Vagina (tissue), 2 donors: ENCODE measurements at regions not wholly inside any gene's neighbourhood (a gene's known extent, or its start where the extent isn't known, plus 50 kb on each side); places are given as distances from the start of the nearest gene placed in this dataset.

ENCODE experiments used
- POLR2A ChIP-seq, 2 donors: fragments of 450-650 bp; IDR thresholded peaks; one replicate each; pipeline ENCODE4 v1.6.1; 2017; ENCODE audit warnings: antibody characterized with exemption in 2 of 2, mild to moderate bottlenecking in 2 of 2, moderate library complexity in 2 of 2
- TF ChIP-seq, protein P1 (sequence below), 3 experiments: fragments of 450-650 bp in 2 of 3; fragments of 200-600 bp in 1 of 3; sonication (generic) in 1 of 3; IDR thresholded peaks; one replicate each; pipeline ENCODE4 v1.5.1; 2017 to 2019; ENCODE audit warnings: antibody characterized with exemption in 3 of 3, mild to moderate bottlenecking in 2 of 3, moderate library complexity in 2 of 3

DNA sequence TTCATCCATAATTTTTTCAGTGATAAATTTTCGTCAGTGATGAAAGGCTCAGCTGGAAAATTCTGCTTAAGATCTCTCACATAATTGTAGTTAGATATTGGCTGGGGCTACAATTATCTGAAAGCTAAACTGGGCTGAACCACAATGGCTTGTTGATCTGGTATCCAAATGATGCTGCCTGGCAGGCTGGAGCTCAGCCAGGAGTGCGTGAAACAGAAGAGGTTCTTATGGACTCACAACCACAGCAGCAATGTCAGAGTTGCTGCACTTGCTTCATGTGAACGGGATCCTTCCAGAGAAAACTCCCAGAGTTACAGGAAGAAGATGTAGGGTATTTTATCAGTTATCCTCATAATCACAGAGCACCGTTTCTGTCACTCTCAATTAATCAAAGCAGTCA is 533.2 kb upstream of the POM121L12 start:
- TF ChIP-seq POLR2A (IDR thresholded peaks at IDR 0.05) = no peak
- TF ChIP-seq, protein P1, sequence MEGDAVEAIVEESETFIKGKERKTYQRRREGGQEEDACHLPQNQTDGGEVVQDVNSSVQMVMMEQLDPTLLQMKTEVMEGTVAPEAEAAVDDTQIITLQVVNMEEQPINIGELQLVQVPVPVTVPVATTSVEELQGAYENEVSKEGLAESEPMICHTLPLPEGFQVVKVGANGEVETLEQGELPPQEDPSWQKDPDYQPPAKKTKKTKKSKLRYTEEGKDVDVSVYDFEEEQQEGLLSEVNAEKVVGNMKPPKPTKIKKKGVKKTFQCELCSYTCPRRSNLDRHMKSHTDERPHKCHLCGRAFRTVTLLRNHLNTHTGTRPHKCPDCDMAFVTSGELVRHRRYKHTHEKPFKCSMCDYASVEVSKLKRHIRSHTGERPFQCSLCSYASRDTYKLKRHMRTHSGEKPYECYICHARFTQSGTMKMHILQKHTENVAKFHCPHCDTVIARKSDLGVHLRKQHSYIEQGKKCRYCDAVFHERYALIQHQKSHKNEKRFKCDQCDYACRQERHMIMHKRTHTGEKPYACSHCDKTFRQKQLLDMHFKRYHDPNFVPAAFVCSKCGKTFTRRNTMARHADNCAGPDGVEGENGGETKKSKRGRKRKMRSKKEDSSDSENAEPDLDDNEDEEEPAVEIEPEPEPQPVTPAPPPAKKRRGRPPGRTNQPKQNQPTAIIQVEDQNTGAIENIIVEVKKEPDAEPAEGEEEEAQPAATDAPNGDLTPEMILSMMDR (IDR thresholded peaks at IDR 0.05) = no peak
